HCT116 (cell line): ENCODE measurements at regions not wholly inside any gene's neighbourhood (a gene's known extent, or its start where the extent isn't known, plus 50 kb on each side); places are given as distances from the start of the nearest gene placed in this dataset.

Source experiments
- ATAC-seq: fragments of 200-7000 bp; cut with Tn5 transposase; 2 replicates; pipeline ENCODE4 v1.9.1; 2020; ENCODE audit warnings: mild to moderate bottlenecking, moderate library complexity
- BruUV-seq: library from RNA; stranded (reverse); fragments of 400-500 nt; replicated peaks from 2 replicates; lab custom pipeline; 2021; lab: Mats Ljungman, UMichigan
- CTCF ChIA-PET: fragments of 300-600 bp; sonication (Branson Sonifier 250); formaldehyde crosslinking; loops from one replicate; lab custom pipeline; 2021; ENCODE audit warnings: antibody characterized with exemption; lab: Charles Lee
- POLR2A ChIA-PET: fragments of 300-600, 350-600 bp; sonication (Branson Sonifier 250); formaldehyde crosslinking; loops from one replicate; lab custom pipeline; 2021; ENCODE audit warnings: antibody characterized with exemption; lab: Charles Lee
- RAD21 ChIA-PET, 2 experiments: fragments of 300-600 bp; sonication (Branson Sonifier 250); formaldehyde crosslinking; loops; one replicate each; lab custom pipeline; 2023; ENCODE audit warnings: low total read pairs in 2 of 2; ENCODE audit not compliant: uncharacterized antibody in 2 of 2, unreplicated experiment in 2 of 2, low non-redundant PET in 1 of 2; lab: Charles Lee
- DNase-seq: peaks from one replicate; pipeline ENCODE4 v3.0.0-alpha.2; 2010; ENCODE audit warnings: low read depth, low spot score
- H2AFZ ChIP-seq: fragments of 200-600 bp; shearing (Covaris generic), sonication (generic); 2 replicates; pipeline ENCODE4 v1.6.1; 2017; ENCODE audit warnings: low read depth, mixed run types, mixed read lengths, antibody characterized with exemption, low read length; ENCODE audit not compliant: poor library complexity, severe bottlenecking
- H3K27ac ChIP-seq: 2 replicates; pipeline ENCODE4 v1.5.1; 2012; ENCODE audit warnings: low read depth, low read length
- H3K27me3 ChIP-seq: fragments of 200-600 bp; sonication (generic); 2 replicates; pipeline ENCODE4 v1.6.1; 2016; ENCODE audit warnings: mixed run types, low read length, mixed read lengths; ENCODE audit not compliant: insufficient read depth
- H3K36me3 ChIP-seq, 2 experiments: fragments of 200-500 bp in 1 of 2; fragments of 200-600 bp in 1 of 2; sonication (Bioruptor generic) in 1 of 2; sonication (generic) in 1 of 2; 2 replicates each; pipeline versions ENCODE4 v1.5.1 to v1.6.1; 2014 to 2016; ENCODE audit warnings: low read length in 2 of 2, inconsistent platforms in 1 of 2, mixed read lengths in 1 of 2, mixed run types in 1 of 2; ENCODE audit not compliant: insufficient read depth in 2 of 2, control insufficient read depth in 1 of 2
- H3K4me1 ChIP-seq, 2 experiments: fragments of 200-600 bp in 1 of 2; sonication (generic) in 1 of 2; 2 replicates each; pipeline versions ENCODE4 v1.5.1 to v1.6.1; 2012 to 2017; ENCODE audit warnings: low read length in 2 of 2, inconsistent platforms in 1 of 2, mild to moderate bottlenecking in 1 of 2, mixed read lengths in 1 of 2, mixed run types in 1 of 2, moderate library complexity in 1 of 2; ENCODE audit not compliant: insufficient read depth in 2 of 2, control insufficient read depth in 1 of 2
- H3K4me2 ChIP-seq: fragments of 200-600 bp; sonication (generic); 2 replicates; pipeline ENCODE4 v1.6.1; 2017; ENCODE audit warnings: mixed run types, low read length, mixed read lengths
- H3K4me3 ChIP-seq, 2 experiments: fragments of 200-600 bp in 1 of 2; sonication (generic) in 1 of 2; replicated peaks in 1 of 2; 2 replicates each; pipeline ENCODE4 v1.5.1; 2011 to 2016; ENCODE audit warnings: low read length in 2 of 2, control low read depth in 1 of 2, low read depth in 1 of 2, mild to moderate bottlenecking in 1 of 2, mixed read lengths in 1 of 2, mixed run types in 1 of 2
- H3K79me2 ChIP-seq: fragments of 200-600 bp; sonication (generic); 2 replicates; pipeline ENCODE4 v1.6.1; 2017; ENCODE audit warnings: mild to moderate bottlenecking, mixed run types, low read length, moderate library complexity, mixed read lengths; ENCODE audit not compliant: insufficient read depth
- H3K9ac ChIP-seq: fragments of 200-600 bp; sonication (generic); 2 replicates; pipeline ENCODE4 v1.6.1; 2016; ENCODE audit warnings: low read length, mixed read lengths
- H3K9me2 ChIP-seq: fragments of 200-600 bp; sonication (generic), shearing (Covaris generic); 2 replicates; pipeline ENCODE4 v1.6.1; 2017; ENCODE audit warnings: mixed run types, mild to moderate bottlenecking, moderate library complexity; ENCODE audit not compliant: insufficient read depth
- H3K9me3 ChIP-seq, 2 experiments: fragments of 200-500 bp in 1 of 2; fragments of 200-600 bp in 1 of 2; sonication (Bioruptor generic) in 1 of 2; sonication (generic) in 1 of 2; 2 replicates each; pipeline ENCODE4 v1.6.1; 2014 to 2017; ENCODE audit warnings: low read length in 2 of 2, mixed read lengths in 2 of 2, inconsistent platforms in 1 of 2, low read depth in 1 of 2, mild to moderate bottlenecking in 1 of 2, mixed run types in 1 of 2, moderate library complexity in 1 of 2; ENCODE audit not compliant: control insufficient read depth in 1 of 2, insufficient read depth in 1 of 2
- H4K20me1 ChIP-seq: fragments of 200-600 bp; sonication (generic), shearing (Covaris generic); 2 replicates; pipeline ENCODE4 v1.6.1; 2017; ENCODE audit warnings: mixed run types, mild to moderate bottlenecking, moderate library complexity; ENCODE audit not compliant: insufficient read depth
- ELF1 ChIP-seq: IDR thresholded peaks from 2 replicates; pipeline ENCODE4 v1.6.1; 2012; ENCODE audit warnings: low read depth, borderline replicate concordance
- POLR2A ChIP-seq: IDR thresholded peaks from 2 replicates; pipeline ENCODE4 v1.7.0; 2011; ENCODE audit warnings: borderline replicate concordance; ENCODE audit not compliant: insufficient read depth, insufficient read length; ENCODE audit errors: extremely low read depth
- RAD21 ChIP-seq: IDR thresholded peaks from 2 replicates; pipeline ENCODE4 v1.6.1; 2012; ENCODE audit warnings: low read depth, mild to moderate bottlenecking
- SIN3A ChIP-seq: IDR thresholded peaks from 2 replicates; pipeline ENCODE4 v1.6.1; 2012; ENCODE audit warnings: low read depth
- SP1 ChIP-seq: IDR thresholded peaks from 2 replicates; pipeline ENCODE4 v1.6.1; 2012; ENCODE audit warnings: low read depth
- SRF ChIP-seq: IDR thresholded peaks from 2 replicates; pipeline ENCODE4 v1.6.1; 2012; ENCODE audit warnings: low read depth
- TCF7L2 ChIP-seq: IDR thresholded peaks from 2 replicates; pipeline ENCODE4 v1.7.0; 2011; ENCODE audit warnings: borderline replicate concordance, inconsistent platforms; ENCODE audit not compliant: insufficient read depth, insufficient read length; ENCODE audit errors: extremely low read depth
- ZFX ChIP-seq: fragments of 450-650 bp; IDR thresholded peaks from 2 replicates; pipeline ENCODE4 v1.6.1; 2017
- ZNF274 ChIP-seq: fragments of 200-500 bp; sonication (Bioruptor generic); IDR thresholded peaks from 2 replicates; pipeline ENCODE4 v1.6.1; 2014; ENCODE audit warnings: mild to moderate bottlenecking, low read depth, low read length, inconsistent platforms
- intact Hi-C: fragments of 100-400 bp; cut with micrococcal nuclease; formaldehyde crosslinking; loops from 2 replicates; pipeline ENCODE4 v1.10.0; 2022
- TF ChIP-seq, protein P1 (sequence below): IDR thresholded peaks from 2 replicates; pipeline ENCODE4 v1.6.1; 2012; ENCODE audit warnings: low read depth

DNA sequence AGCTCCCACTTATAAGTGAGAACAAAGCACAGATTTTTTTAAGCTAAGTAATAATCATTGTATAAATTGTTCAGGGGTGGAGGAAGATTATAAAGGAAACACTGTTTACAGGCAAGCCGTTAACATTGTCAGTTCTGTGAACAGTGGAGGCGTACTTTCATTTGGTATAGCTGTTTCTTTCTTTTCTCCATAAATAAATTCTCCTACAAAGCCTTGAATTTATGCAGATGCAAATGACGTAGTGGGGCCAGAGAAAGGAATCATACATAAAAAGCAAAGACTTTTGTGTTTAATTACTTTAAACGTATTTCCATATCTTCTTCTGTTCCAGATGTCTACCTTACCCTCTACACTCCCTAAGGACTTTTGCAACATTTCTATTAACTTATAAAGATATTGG lies 914.9 kb downstream of the ZPLD1 start:
- Histone ChIP-seq H3K9me2 (no peaks in the 10 kb centered on the region; the same call in 1 of the 2 replicates), H3K9ac (no peak overlapping the region), H3K36me3 (no peaks in the 10 kb centered on the region), H3K4me3 (no peak overlapping the region), H4K20me1 (no peaks in the 10 kb centered on the region), H3K27ac (no peak overlapping the region), H3K4me2 (no peak overlapping the region), H3K27me3 (no peaks in the 10 kb centered on the region), H2AFZ (no peak overlapping the region), H3K4me1 (no peaks in the 10 kb centered on the region), H3K9me3 (no peaks in the 10 kb centered on the region), H3K79me2 (no peaks in the 10 kb centered on the region)
- ATAC-seq: no peak
- ChIA-PET CTCF (no interaction called here), POLR2A (no interaction called here), RAD21 (no interaction called here)
- no peak for DNase-seq
- TF ChIP-seq TCF7L2 (no peak), SP1 (no peak), ZNF274 (no peak), SRF (no peak), POLR2A (no peak), SIN3A (no peak), ZFX (no peak), ELF1 (no peak), RAD21 (no peak)
- TF ChIP-seq, protein P1, sequence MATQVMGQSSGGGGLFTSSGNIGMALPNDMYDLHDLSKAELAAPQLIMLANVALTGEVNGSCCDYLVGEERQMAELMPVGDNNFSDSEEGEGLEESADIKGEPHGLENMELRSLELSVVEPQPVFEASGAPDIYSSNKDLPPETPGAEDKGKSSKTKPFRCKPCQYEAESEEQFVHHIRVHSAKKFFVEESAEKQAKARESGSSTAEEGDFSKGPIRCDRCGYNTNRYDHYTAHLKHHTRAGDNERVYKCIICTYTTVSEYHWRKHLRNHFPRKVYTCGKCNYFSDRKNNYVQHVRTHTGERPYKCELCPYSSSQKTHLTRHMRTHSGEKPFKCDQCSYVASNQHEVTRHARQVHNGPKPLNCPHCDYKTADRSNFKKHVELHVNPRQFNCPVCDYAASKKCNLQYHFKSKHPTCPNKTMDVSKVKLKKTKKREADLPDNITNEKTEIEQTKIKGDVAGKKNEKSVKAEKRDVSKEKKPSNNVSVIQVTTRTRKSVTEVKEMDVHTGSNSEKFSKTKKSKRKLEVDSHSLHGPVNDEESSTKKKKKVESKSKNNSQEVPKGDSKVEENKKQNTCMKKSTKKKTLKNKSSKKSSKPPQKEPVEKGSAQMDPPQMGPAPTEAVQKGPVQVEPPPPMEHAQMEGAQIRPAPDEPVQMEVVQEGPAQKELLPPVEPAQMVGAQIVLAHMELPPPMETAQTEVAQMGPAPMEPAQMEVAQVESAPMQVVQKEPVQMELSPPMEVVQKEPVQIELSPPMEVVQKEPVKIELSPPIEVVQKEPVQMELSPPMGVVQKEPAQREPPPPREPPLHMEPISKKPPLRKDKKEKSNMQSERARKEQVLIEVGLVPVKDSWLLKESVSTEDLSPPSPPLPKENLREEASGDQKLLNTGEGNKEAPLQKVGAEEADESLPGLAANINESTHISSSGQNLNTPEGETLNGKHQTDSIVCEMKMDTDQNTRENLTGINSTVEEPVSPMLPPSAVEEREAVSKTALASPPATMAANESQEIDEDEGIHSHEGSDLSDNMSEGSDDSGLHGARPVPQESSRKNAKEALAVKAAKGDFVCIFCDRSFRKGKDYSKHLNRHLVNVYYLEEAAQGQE: no peak
- intact Hi-C loops: no loop called here
- BruUV-seq: no TSS peak
